Retinal pigment epithelial cell (primary cell): ENCODE measurements at regions not wholly inside any gene's neighbourhood (a gene's known extent, or its start where the extent isn't known, plus 50 kb on each side); places are given as distances from the start of the nearest gene placed in this dataset.

Source experiments
- DNase-seq: peaks from one replicate; pipeline ENCODE4 v3.0.0-alpha.2; 2010; ENCODE audit warnings: low read depth
- H3K4me3 ChIP-seq: 2 replicates; pipeline ENCODE4 v1.5.1; 2011; ENCODE audit warnings: mild to moderate bottlenecking, low read length, control low read depth, moderate library complexity
- CTCF ChIP-seq: conservative IDR thresholded peaks from 2 replicates; pipeline ENCODE4 v1.5.1; 2011; ENCODE audit warnings: low read depth, low read length, control low read depth, inconsistent platforms

GRCh38 chr6:169385237-169385880, 131.7 kb upstream of the THBS2 start:
- H3K4me3 ChIP-seq, result no peak overlapping the region
- TF ChIP-seq CTCF, result no peak
- no peak for DNase-seq

GRCh38 chr6:169384291-169384690, 130.6 kb upstream of the THBS2 start:
- TF ChIP-seq CTCF, result no peak
- no peak for DNase-seq
- no peak overlapping the region for H3K4me3 ChIP-seq

- H3K4me3 ChIP-seq, result no peak overlapping the region
- no peak for TF ChIP-seq CTCF
- no peak for DNase-seq
Observed at GRCh38 chr6:169383265-169383664, 129.6 kb upstream of the THBS2 start.

GRCh38 chr6:169382735-169383134, 129.1 kb upstream of the THBS2 start:
- no peak overlapping the region for H3K4me3 ChIP-seq
- no peak for TF ChIP-seq CTCF
- no peak for DNase-seq

GRCh38 chr6:169381988-169382387, 128.3 kb upstream of the THBS2 start:
- H3K4me3 ChIP-seq, result no peak overlapping the region
- DNase-seq, result no peak
- TF ChIP-seq CTCF, result no peak

- no peak overlapping the region for H3K4me3 ChIP-seq
- no peak for TF ChIP-seq CTCF
- no peak for DNase-seq
Observed at GRCh38 chr6:169380493-169380892, 126.8 kb upstream of the THBS2 start.

GRCh38 chr6:169379495-169380070, 125.9 kb upstream of the THBS2 start:
- no peak for TF ChIP-seq CTCF
- no peak overlapping the region for H3K4me3 ChIP-seq
- no peak for DNase-seq
